Ishikawa (cell line): ENCODE measurements at regions not wholly inside any gene's neighbourhood (a gene's known extent, or its start where the extent isn't known, plus 50 kb on each side); places are given as distances from the start of the nearest gene placed in this dataset.

Experiments used
- CEBPB ChIP-seq: IDR thresholded peaks from 2 replicates; pipeline ENCODE4 v1.6.1; 2012
- CREB1 ChIP-seq: IDR thresholded peaks from 2 replicates; pipeline ENCODE4 v1.6.1; 2012; ENCODE audit warnings: low read depth
- EP300 ChIP-seq: IDR thresholded peaks from 2 replicates; pipeline ENCODE4 v1.6.1; 2012; ENCODE audit warnings: borderline replicate concordance
- NFIC ChIP-seq: IDR thresholded peaks from 2 replicates; pipeline ENCODE4 v1.6.1; 2012
- RAD21 ChIP-seq: IDR thresholded peaks from 2 replicates; pipeline ENCODE4 v1.6.1; 2012; ENCODE audit warnings: low read depth
- TAF1 ChIP-seq: IDR thresholded peaks from 2 replicates; pipeline ENCODE4 v1.6.1; 2012; ENCODE audit warnings: low read depth, mild to moderate bottlenecking
- TCF12 ChIP-seq: IDR thresholded peaks from 2 replicates; pipeline ENCODE4 v1.6.1; 2012; ENCODE audit warnings: low read depth
- TEAD4 ChIP-seq: IDR thresholded peaks from 2 replicates; pipeline ENCODE4 v1.6.1; 2012
- YY1 ChIP-seq: IDR thresholded peaks from 2 replicates; pipeline ENCODE4 v1.6.1; 2012; ENCODE audit warnings: low read depth
- ZBTB7A ChIP-seq: IDR thresholded peaks from 2 replicates; pipeline ENCODE4 v1.6.1; 2012; ENCODE audit warnings: low read depth
- TF ChIP-seq, protein P1 (sequence below): IDR thresholded peaks from 2 replicates; pipeline ENCODE4 v1.6.1; 2012; ENCODE audit warnings: low read depth, mild to moderate bottlenecking

DNA sequence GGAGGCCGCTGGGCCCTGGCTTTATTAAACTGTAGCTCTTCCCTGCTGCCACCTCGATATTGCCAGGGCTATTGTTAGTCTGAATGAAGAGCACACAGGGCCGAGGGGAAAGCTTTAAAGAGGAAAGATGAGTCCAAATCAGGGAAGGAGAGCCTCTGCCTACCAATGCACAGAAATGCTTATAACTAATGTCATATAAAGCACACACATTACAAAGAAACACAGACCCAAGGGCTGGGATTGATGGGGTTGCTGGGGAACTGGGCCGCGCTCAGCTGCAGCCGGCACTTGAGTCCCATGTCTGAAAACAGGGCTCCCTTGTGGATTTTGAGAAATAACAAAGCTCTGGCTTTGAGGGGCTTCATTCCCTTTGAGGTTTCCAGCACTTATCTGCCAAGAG, 232.6 kb downstream of the CD83 start:
- no peak for TF ChIP-seq TEAD4
- no peak for TF ChIP-seq EP300
- TF ChIP-seq YY1 = no peak
- TF ChIP-seq, protein P1, sequence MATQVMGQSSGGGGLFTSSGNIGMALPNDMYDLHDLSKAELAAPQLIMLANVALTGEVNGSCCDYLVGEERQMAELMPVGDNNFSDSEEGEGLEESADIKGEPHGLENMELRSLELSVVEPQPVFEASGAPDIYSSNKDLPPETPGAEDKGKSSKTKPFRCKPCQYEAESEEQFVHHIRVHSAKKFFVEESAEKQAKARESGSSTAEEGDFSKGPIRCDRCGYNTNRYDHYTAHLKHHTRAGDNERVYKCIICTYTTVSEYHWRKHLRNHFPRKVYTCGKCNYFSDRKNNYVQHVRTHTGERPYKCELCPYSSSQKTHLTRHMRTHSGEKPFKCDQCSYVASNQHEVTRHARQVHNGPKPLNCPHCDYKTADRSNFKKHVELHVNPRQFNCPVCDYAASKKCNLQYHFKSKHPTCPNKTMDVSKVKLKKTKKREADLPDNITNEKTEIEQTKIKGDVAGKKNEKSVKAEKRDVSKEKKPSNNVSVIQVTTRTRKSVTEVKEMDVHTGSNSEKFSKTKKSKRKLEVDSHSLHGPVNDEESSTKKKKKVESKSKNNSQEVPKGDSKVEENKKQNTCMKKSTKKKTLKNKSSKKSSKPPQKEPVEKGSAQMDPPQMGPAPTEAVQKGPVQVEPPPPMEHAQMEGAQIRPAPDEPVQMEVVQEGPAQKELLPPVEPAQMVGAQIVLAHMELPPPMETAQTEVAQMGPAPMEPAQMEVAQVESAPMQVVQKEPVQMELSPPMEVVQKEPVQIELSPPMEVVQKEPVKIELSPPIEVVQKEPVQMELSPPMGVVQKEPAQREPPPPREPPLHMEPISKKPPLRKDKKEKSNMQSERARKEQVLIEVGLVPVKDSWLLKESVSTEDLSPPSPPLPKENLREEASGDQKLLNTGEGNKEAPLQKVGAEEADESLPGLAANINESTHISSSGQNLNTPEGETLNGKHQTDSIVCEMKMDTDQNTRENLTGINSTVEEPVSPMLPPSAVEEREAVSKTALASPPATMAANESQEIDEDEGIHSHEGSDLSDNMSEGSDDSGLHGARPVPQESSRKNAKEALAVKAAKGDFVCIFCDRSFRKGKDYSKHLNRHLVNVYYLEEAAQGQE = no peak
- TF ChIP-seq ZBTB7A = no peak
- no peak for TF ChIP-seq CREB1
- TF ChIP-seq TCF12 = no peak
- no peak for TF ChIP-seq NFIC
- no peak for TF ChIP-seq RAD21
- no peak for TF ChIP-seq TAF1
- TF ChIP-seq CEBPB = no peak
